ENCODE measurements at regions not wholly inside any gene's neighbourhood (a gene's known extent, or its start where the extent isn't known, plus 50 kb on each side); places are given as distances from the start of the nearest gene placed in this dataset.
"Not testable (repeated sequence)": the region's sequence is repeated elsewhere in the genome, so short reads cannot be mapped to it uniquely, and the experiment has no call there.

GRCh38 chr7:111654343-111654742 is 92.1 kb upstream of the IMMP2L start:
- TF ChIP-seq POLR2A (IDR thresholded peaks at IDR 0.05; ENCODE audit: extremely low read depth, insufficient read length): no peak
- no peak for TF ChIP-seq MYC (IDR thresholded peaks at IDR 0.05; ENCODE audit: low read depth, low read length)
- TF ChIP-seq MAX (IDR thresholded peaks at IDR 0.05; ENCODE audit: low read depth, low read length): no peak
- TF ChIP-seq CTCF (IDR thresholded peaks at IDR 0.05; ENCODE audit: low read depth, low read length): no peak
- no peak overlapping the region for H3K4me3 ChIP-seq (ENCODE audit: low read depth, low read length)
- DNase-seq (ENCODE audit: low read depth): no peak

GRCh38 chr7:111653846-111654245 is 91.6 kb upstream of the IMMP2L start:
- no peak for DNase-seq (ENCODE audit: low read depth)
- TF ChIP-seq MYC (IDR thresholded peaks at IDR 0.05; ENCODE audit: low read depth, low read length) (no peak), MAX (IDR thresholded peaks at IDR 0.05; ENCODE audit: low read depth, low read length) (no peak), CTCF (IDR thresholded peaks at IDR 0.05; ENCODE audit: low read depth, low read length) (no peak), POLR2A (IDR thresholded peaks at IDR 0.05; ENCODE audit: extremely low read depth, insufficient read length) (no peak)
- no peak overlapping the region for H3K4me3 ChIP-seq (ENCODE audit: low read depth, low read length)

- no peak for DNase-seq (ENCODE audit: low read depth)
- H3K4me3 ChIP-seq (ENCODE audit: low read depth, low read length): no peak overlapping the region
- no peak for TF ChIP-seq MAX (IDR thresholded peaks at IDR 0.05; ENCODE audit: low read depth, low read length)
- TF ChIP-seq POLR2A (IDR thresholded peaks at IDR 0.05; ENCODE audit: extremely low read depth, insufficient read length): no peak
- no peak for TF ChIP-seq CTCF (IDR thresholded peaks at IDR 0.05; ENCODE audit: low read depth, low read length)
- TF ChIP-seq MYC (IDR thresholded peaks at IDR 0.05; ENCODE audit: low read depth, low read length): no peak
Measured at GRCh38 chr7:111650456-111650999, 88.2 kb upstream of the IMMP2L start.

GRCh38 chr7:111647881-111648280 is 85.6 kb upstream of the IMMP2L start:
- H3K4me3 ChIP-seq (ENCODE audit: low read depth, low read length): no peak overlapping the region
- no peak for TF ChIP-seq MAX (IDR thresholded peaks at IDR 0.05; ENCODE audit: low read depth, low read length)
- no peak for DNase-seq (ENCODE audit: low read depth)

GRCh38 chr7:111644595-111644994 is 82.3 kb upstream of the IMMP2L start:
- H3K4me3 ChIP-seq (ENCODE audit: low read depth, low read length): not testable (repeated sequence)
- DNase-seq (ENCODE audit: low read depth): peak; percentile 21

GRCh38 chr7:111642373-111642772 is 80.1 kb upstream of the IMMP2L start:
- no peak for TF ChIP-seq MAX (IDR thresholded peaks at IDR 0.05; ENCODE audit: low read depth, low read length)
- no peak for TF ChIP-seq POLR2A (IDR thresholded peaks at IDR 0.05; ENCODE audit: extremely low read depth, insufficient read length)
- TF ChIP-seq CTCF (IDR thresholded peaks at IDR 0.05; ENCODE audit: low read depth, low read length): no peak
- TF ChIP-seq MYC (IDR thresholded peaks at IDR 0.05; ENCODE audit: low read depth, low read length): no peak
- no peak for DNase-seq (ENCODE audit: low read depth)

GRCh38 chr7:111640416-111640815 is 78.1 kb upstream of the IMMP2L start:
- no peak for DNase-seq (ENCODE audit: low read depth)
- TF ChIP-seq MAX (IDR thresholded peaks at IDR 0.05; ENCODE audit: low read depth, low read length) (no peak), MYC (IDR thresholded peaks at IDR 0.05; ENCODE audit: low read depth, low read length) (no peak), POLR2A (IDR thresholded peaks at IDR 0.05; ENCODE audit: extremely low read depth, insufficient read length) (no peak), CTCF (IDR thresholded peaks at IDR 0.05; ENCODE audit: low read depth, low read length) (no peak)

More at GRCh38 chr7:111642373-111642772, 80.1 kb upstream of the IMMP2L start:
- no peak overlapping the region for H3K4me3 ChIP-seq (ENCODE audit: low read depth, low read length)

More at GRCh38 chr7:111640416-111640815, 78.1 kb upstream of the IMMP2L start:
- no peak overlapping the region for H3K4me3 ChIP-seq (ENCODE audit: low read depth, low read length)

Data from NB4 (cell line).